SK-N-SH (cell line): ENCODE measurements at regions not wholly inside any gene's neighbourhood (a gene's known extent, or its start where the extent isn't known, plus 50 kb on each side); places are given as distances from the start of the nearest gene placed in this dataset.

Source experiments
- CTCF ChIA-PET: fragments of 300-600, 350-600 bp; formaldehyde crosslinking; extraction: SDS; loops from one replicate; lab custom pipeline; 2021; lab: Yijun Ruan, JAX
- POLR2A ChIA-PET: fragments of 350-600 bp; sonication (Branson Sonifier 250); formaldehyde crosslinking; extraction: SDS; loops from one replicate; lab custom pipeline; 2020; ENCODE audit warnings: antibody characterized with exemption, inconsistent platforms; lab: Yijun Ruan, JAX
- DNase-seq: peaks from one replicate; pipeline ENCODE4 v3.0.0; 2012
- H2AFZ ChIP-seq: fragments of 200-600 bp; sonication (generic); 2 replicates; pipeline ENCODE4 v1.8.1; 2016; ENCODE audit warnings: antibody characterized with exemption, mild to moderate bottlenecking, low read depth
- H3F3A ChIP-seq: fragments of 200-600 bp; sonication (generic); replicated peaks from 2 replicates; pipeline ENCODE3; 2016; ENCODE audit warnings: antibody characterized with exemption, mild to moderate bottlenecking; ENCODE audit not compliant: insufficient read depth
- H3K27ac ChIP-seq, 2 experiments: fragments of 200-500 bp in 1 of 2; fragments of 200-600 bp in 1 of 2; sonication (Bioruptor generic) in 1 of 2; sonication (generic), shearing (Covaris generic) in 1 of 2; 2 replicates each; pipeline versions ENCODE4 v1.5.1 to v1.6.1; 2014 to 2016; ENCODE audit warnings: low read depth in 2 of 2, inconsistent platforms in 1 of 2, low read length in 1 of 2, mild to moderate bottlenecking in 1 of 2, mixed read lengths in 1 of 2
- H3K27me3 ChIP-seq: fragments of 200-600 bp; sonication (generic), shearing (Covaris generic); 2 replicates; pipeline ENCODE4 v1.6.1; 2016; ENCODE audit warnings: mixed run types; ENCODE audit not compliant: insufficient read depth
- H3K36me3 ChIP-seq, 2 experiments: fragments of 200-500 bp in 1 of 2; fragments of 200-600 bp in 1 of 2; sonication (Bioruptor generic) in 1 of 2; sonication (generic) in 1 of 2; replicated peaks in 1 of 2; 2 replicates each; pipeline versions ENCODE3 to v1.5.1; 2014 to 2016; ENCODE audit warnings: low read length in 1 of 2, mild to moderate bottlenecking in 1 of 2; ENCODE audit not compliant: insufficient read depth in 2 of 2, control insufficient read depth in 1 of 2
- H3K4me1 ChIP-seq, 2 experiments: fragments of 200-500 bp in 1 of 2; fragments of 200-600 bp in 1 of 2; sonication (Bioruptor generic) in 1 of 2; sonication (generic), shearing (Covaris generic) in 1 of 2; 2 replicates each; pipeline versions ENCODE4 v1.5.1 to v1.6.1; 2014 to 2016; ENCODE audit warnings: low read depth in 1 of 2, low read length in 1 of 2, mixed run types in 1 of 2; ENCODE audit not compliant: insufficient read depth in 2 of 2, control insufficient read depth in 1 of 2
- H3K4me2 ChIP-seq: fragments of 200-600 bp; sonication (generic), shearing (Covaris generic); 2 replicates; pipeline ENCODE4 v1.6.1; 2017; ENCODE audit warnings: mixed run types
- H3K4me3 ChIP-seq, 2 experiments: fragments of 200-500 bp in 1 of 2; fragments of 200-600 bp in 1 of 2; sonication (Bioruptor generic) in 1 of 2; sonication (generic), shearing (Covaris generic) in 1 of 2; 2 replicates each; pipeline versions ENCODE4 v1.5.1 to v1.8.1; 2014 to 2016; ENCODE audit warnings: low read depth in 2 of 2, inconsistent platforms in 1 of 2, low read length in 1 of 2, mild to moderate bottlenecking in 1 of 2, mixed read lengths in 1 of 2, moderate library complexity in 1 of 2
- H3K79me2 ChIP-seq: fragments of 200-600 bp; sonication (generic); 2 replicates; pipeline ENCODE4 v1.8.1; 2017; ENCODE audit warnings: mild to moderate bottlenecking; ENCODE audit not compliant: insufficient read depth
- H3K9ac ChIP-seq: fragments of 200-600 bp; sonication (generic); 2 replicates; pipeline ENCODE4 v1.6.1; 2017; ENCODE audit warnings: mixed run types
- H3K9me2 ChIP-seq: fragments of 200-600 bp; sonication (generic); 2 replicates; pipeline ENCODE4 v1.6.1; 2017; ENCODE audit warnings: mixed run types
- H3K9me3 ChIP-seq: fragments of 200-600 bp; sonication (generic); 2 replicates; pipeline ENCODE4 v1.6.1; 2017; ENCODE audit warnings: mixed run types, mild to moderate bottlenecking, moderate library complexity
- H4K20me1 ChIP-seq: fragments of 200-600 bp; sonication (generic); 2 replicates; pipeline ENCODE4 v1.6.1; 2017; ENCODE audit warnings: mild to moderate bottlenecking, mixed run types; ENCODE audit not compliant: insufficient read depth
- EP300 ChIP-seq, 2 experiments: IDR thresholded peaks; 2 replicates each; pipeline versions ENCODE4 v1.4.0 to v1.6.1; 2012; ENCODE audit warnings: borderline replicate concordance in 1 of 2, low read depth in 1 of 2, low read length in 1 of 2
- EZH2phosphoT487 ChIP-seq: fragments of 200-600 bp; sonication (generic); IDR thresholded peaks from 2 replicates; pipeline ENCODE4 v1.6.1; 2017; ENCODE audit warnings: low read depth, mixed run types, mild to moderate bottlenecking, antibody characterized with exemption, moderate library complexity, borderline replicate concordance
- GABPA ChIP-seq: IDR thresholded peaks from 2 replicates; pipeline ENCODE4 v1.4.0; 2012; ENCODE audit warnings: low read depth, mild to moderate bottlenecking
- IRF3 ChIP-seq: fragments of 150-350 bp; IDR thresholded peaks from 2 replicates; pipeline ENCODE4 v1.6.1; 2016; ENCODE audit warnings: mild to moderate bottlenecking, low read depth, low read length
- RCOR1 ChIP-seq: fragments of 150-350 bp; IDR thresholded peaks from 2 replicates; pipeline ENCODE4 v1.6.1; 2017; ENCODE audit warnings: antibody characterized with exemption, low read length
- RXRA ChIP-seq: IDR thresholded peaks from 2 replicates; pipeline ENCODE4 v1.4.0; 2012; ENCODE audit warnings: low read depth, mild to moderate bottlenecking, borderline replicate concordance
- TAF1 ChIP-seq: IDR thresholded peaks from 2 replicates; pipeline ENCODE4 v1.6.1; 2012; ENCODE audit warnings: low read depth, mild to moderate bottlenecking, low read length, moderate library complexity, borderline replicate concordance
- TEAD4 ChIP-seq: IDR thresholded peaks from 2 replicates; pipeline ENCODE4 v1.4.0; 2012; ENCODE audit warnings: mild to moderate bottlenecking, borderline replicate concordance; ENCODE audit not compliant: insufficient read depth
- USF2 ChIP-seq: fragments of 150-350 bp; IDR thresholded peaks from 2 replicates; pipeline ENCODE4 v1.6.1; 2017; ENCODE audit warnings: antibody characterized with exemption, low read length, low read depth, borderline replicate concordance
- YY1 ChIP-seq: IDR thresholded peaks from 2 replicates; pipeline ENCODE4 v1.4.0; 2012; ENCODE audit warnings: low read depth, mild to moderate bottlenecking
- WGBS: methylation state at CpG from one replicate; pipeline ENCODE4 v1.1.6; 2017; ENCODE audit warnings: low lambda C conversion rate; 5-methylcytosine and 5-hydroxymethylcytosine counted together
- TF ChIP-seq, protein P1 (sequence below): IDR thresholded peaks from 2 replicates; pipeline ENCODE4 v1.4.0; 2012; ENCODE audit warnings: low read depth, borderline replicate concordance

- no peak overlapping the region for H2AFZ ChIP-seq
- H3F3A ChIP-seq = no peaks in the 10 kb centered on the region
- H3K79me2 ChIP-seq = no peaks in the 10 kb centered on the region
- H3K27me3 ChIP-seq = no peaks in the 10 kb centered on the region
- no peak for DNase-seq
- H3K9me2 ChIP-seq = no peaks in the 10 kb centered on the region
- CTCF ChIA-PET = no interaction called here
- H3K9me3 ChIP-seq = 0 out of 2 replicates have a peak, but pooled peaks cover 3% of the 10 kb centered on the region
- H3K36me3 ChIP-seq = no peaks in the 10 kb centered on the region
- no peak for TF ChIP-seq USF2
- TF ChIP-seq, all 33 proteins: peak for 0
- H3K4me2 ChIP-seq = no peak overlapping the region
- POLR2A ChIA-PET = no interaction called here
- no peaks in the 10 kb centered on the region for H4K20me1 ChIP-seq
- H3K9ac ChIP-seq = no peak overlapping the region
- 64% methylated on average over 3 of the region's 3 CpGs for WGBS
- no peaks in the 10 kb centered on the region; a peak in 1 of 4 replicates for H3K4me1 ChIP-seq
- no peak overlapping the region for H3K4me3 ChIP-seq
- H3K27ac ChIP-seq = no peak overlapping the region
Measured at GRCh38 chr18:69213842-69214241, 186.8 kb upstream of the DOK6 start.

GRCh38 chr18:69215161-69215560 is 185.5 kb upstream of the DOK6 start:
- Histone ChIP-seq H3K9me3 (0 out of 2 replicates have a peak, but pooled peaks cover 3% of the 10 kb centered on the region), H3K9me2 (no peaks in the 10 kb centered on the region), H4K20me1 (no peaks in the 10 kb centered on the region), H3K36me3 (no peaks in the 10 kb centered on the region), H3K79me2 (no peaks in the 10 kb centered on the region), H3K9ac (no peak overlapping the region), H3K4me2 (no peak overlapping the region), H3K27me3 (no peaks in the 10 kb centered on the region), H3K4me1 (no peaks in the 10 kb centered on the region; a peak in 1 of 4 replicates), H3K27ac (no peak overlapping the region), H2AFZ (no peak overlapping the region), H3K4me3 (no peak overlapping the region), H3F3A (no peaks in the 10 kb centered on the region)
- WGBS = 84% methylated on average over 1 of the region's 1 CpG
- DNase-seq = no peak
- ChIA-PET POLR2A (no interaction called here), CTCF (no interaction called here)
- TF ChIP-seq RXRA (no peak), RCOR1 (no peak), TEAD4 (no peak), TAF1 (no peak), GABPA (no peak), EZH2phosphoT487 (no peak), EP300 (IDR thresholded peaks at IDR 0.05; ENCODE audit: borderline replicate concordance in 1 of 2, low read depth in 1 of 2, low read length in 1 of 2) (no peak), YY1 (no peak), IRF3 (no peak)
- TF ChIP-seq, protein P1, sequence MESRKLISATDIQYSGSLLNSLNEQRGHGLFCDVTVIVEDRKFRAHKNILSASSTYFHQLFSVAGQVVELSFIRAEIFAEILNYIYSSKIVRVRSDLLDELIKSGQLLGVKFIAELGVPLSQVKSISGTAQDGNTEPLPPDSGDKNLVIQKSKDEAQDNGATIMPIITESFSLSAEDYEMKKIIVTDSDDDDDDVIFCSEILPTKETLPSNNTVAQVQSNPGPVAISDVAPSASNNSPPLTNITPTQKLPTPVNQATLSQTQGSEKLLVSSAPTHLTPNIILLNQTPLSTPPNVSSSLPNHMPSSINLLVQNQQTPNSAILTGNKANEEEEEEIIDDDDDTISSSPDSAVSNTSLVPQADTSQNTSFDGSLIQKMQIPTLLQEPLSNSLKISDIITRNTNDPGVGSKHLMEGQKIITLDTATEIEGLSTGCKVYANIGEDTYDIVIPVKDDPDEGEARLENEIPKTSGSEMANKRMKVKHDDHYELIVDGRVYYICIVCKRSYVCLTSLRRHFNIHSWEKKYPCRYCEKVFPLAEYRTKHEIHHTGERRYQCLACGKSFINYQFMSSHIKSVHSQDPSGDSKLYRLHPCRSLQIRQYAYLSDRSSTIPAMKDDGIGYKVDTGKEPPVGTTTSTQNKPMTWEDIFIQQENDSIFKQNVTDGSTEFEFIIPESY = no peak
